HG02870 (cell line): ENCODE measurements at regions not wholly inside any gene's neighbourhood (a gene's known extent, or its start where the extent isn't known, plus 50 kb on each side); places are given as distances from the start of the nearest gene placed in this dataset.

ENCODE experiments used
- ATAC-seq: cut with Tn5 transposase; IDR thresholded peaks from one replicate; pipeline ENCODE4 v1.9.1; 2021; ENCODE audit warnings: mild to moderate bottlenecking, moderate library complexity; ENCODE audit not compliant: unreplicated experiment

- ATAC-seq = no peak
Observed at GRCh38 chr6:53974941-53975340, 136.3 kb upstream of the MLIP start.

GRCh38 chr6:53975941-53976615 is 135.2 kb upstream of the MLIP start:
- ATAC-seq = no peak

GRCh38 chr6:53977551-53977950 is 133.7 kb upstream of the MLIP start:
- ATAC-seq = no peak

- no peak for ATAC-seq
Observed at GRCh38 chr6:53979468-53980067, 131.7 kb upstream of the MLIP start.

GRCh38 chr6:53982366-53983050 is 128.7 kb upstream of the MLIP start:
- no peak for ATAC-seq

- no peak for ATAC-seq
Observed at GRCh38 chr6:53983301-53983700, 127.9 kb upstream of the MLIP start.

GRCh38 chr6:53984163-53984562 is 127.1 kb upstream of the MLIP start:
- ATAC-seq = no peak

GRCh38 chr6:53984581-53984980 is 126.7 kb upstream of the MLIP start:
- ATAC-seq = no peak

- no peak for ATAC-seq
Observed at GRCh38 chr6:53985366-53985765, 125.9 kb upstream of the MLIP start.

- ATAC-seq = peak; percentile 74
Observed at GRCh38 chr6:53986165-53986720, 125.0 kb upstream of the MLIP start.

GRCh38 chr6:53986721-53987521 is 124.3 kb upstream of the MLIP start:
- ATAC-seq = no peak

GRCh38 chr6:53987522-53987888 is 123.7 kb upstream of the MLIP start:
- ATAC-seq = no peak

GRCh38 chr6:53989504-53989903 is 121.7 kb upstream of the MLIP start:
- ATAC-seq = no peak

- no peak for ATAC-seq
Observed at GRCh38 chr6:53992522-53992921, 118.7 kb upstream of the MLIP start.

GRCh38 chr6:53994201-53994600 is 117.0 kb upstream of the MLIP start:
- no peak for ATAC-seq

GRCh38 chr6:53995935-53996334 is 115.3 kb upstream of the MLIP start:
- ATAC-seq = no peak

- ATAC-seq = no peak
Observed at GRCh38 chr6:53998303-53998702, 112.9 kb upstream of the MLIP start.

- no peak for ATAC-seq
Observed at GRCh38 chr6:53999088-53999755, 112.0 kb upstream of the MLIP start.

GRCh38 chr6:54002116-54002515 is 109.1 kb upstream of the MLIP start:
- no peak for ATAC-seq

GRCh38 chr6:54003316-54003715 is 107.9 kb upstream of the MLIP start:
- no peak for ATAC-seq

- no peak for ATAC-seq
Observed at GRCh38 chr6:54008589-54008988, 102.7 kb upstream of the MLIP start.
